ENCODE measurements at regions not wholly inside any gene's neighbourhood (a gene's known extent, or its start where the extent isn't known, plus 50 kb on each side); places are given as distances from the start of the nearest gene placed in this dataset.

DNA sequence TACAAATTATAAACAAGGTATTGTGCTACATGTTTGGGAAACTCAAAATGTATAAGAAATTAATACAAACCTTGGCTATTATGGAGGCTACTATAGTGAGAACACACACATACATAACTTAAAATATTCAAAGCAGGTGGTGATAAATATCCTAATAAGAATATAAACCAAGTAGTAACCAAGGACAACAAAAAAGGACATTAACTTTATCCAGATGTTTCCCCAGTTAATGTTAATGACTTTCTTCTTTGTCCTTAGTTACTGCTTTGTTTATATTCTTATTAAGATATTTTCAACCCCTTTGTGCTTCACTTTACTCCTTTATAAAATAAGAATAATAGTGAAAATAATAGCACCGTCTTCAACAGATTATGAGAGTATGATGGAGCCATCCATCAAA is 241.6 kb downstream of the CALCRL start:
- TF ChIP-seq, protein P1, sequence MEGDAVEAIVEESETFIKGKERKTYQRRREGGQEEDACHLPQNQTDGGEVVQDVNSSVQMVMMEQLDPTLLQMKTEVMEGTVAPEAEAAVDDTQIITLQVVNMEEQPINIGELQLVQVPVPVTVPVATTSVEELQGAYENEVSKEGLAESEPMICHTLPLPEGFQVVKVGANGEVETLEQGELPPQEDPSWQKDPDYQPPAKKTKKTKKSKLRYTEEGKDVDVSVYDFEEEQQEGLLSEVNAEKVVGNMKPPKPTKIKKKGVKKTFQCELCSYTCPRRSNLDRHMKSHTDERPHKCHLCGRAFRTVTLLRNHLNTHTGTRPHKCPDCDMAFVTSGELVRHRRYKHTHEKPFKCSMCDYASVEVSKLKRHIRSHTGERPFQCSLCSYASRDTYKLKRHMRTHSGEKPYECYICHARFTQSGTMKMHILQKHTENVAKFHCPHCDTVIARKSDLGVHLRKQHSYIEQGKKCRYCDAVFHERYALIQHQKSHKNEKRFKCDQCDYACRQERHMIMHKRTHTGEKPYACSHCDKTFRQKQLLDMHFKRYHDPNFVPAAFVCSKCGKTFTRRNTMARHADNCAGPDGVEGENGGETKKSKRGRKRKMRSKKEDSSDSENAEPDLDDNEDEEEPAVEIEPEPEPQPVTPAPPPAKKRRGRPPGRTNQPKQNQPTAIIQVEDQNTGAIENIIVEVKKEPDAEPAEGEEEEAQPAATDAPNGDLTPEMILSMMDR (IDR thresholded peaks at IDR 0.05), result no peak

DNA sequence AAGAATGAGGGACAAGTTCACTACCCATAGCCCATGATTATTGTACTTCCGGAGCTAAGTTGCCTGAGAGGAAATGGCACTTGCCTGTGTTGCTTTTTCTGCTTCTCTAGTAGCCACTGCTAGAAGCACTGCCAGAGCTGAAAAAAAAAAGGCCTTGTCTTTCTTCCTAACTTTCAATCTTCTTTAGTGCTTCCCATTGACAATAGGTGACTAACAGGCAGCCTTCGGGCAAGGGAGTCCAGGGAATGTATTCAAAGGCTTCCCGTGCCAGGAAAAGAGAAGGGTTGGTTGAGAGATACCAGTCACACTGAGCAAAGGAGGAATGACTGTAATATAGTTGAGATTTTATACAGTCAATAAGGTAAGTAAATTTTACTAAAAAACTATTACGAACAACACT is 242.0 kb downstream of the CALCRL start:
- TF ChIP-seq, protein P1 (IDR thresholded peaks at IDR 0.05), result no peak

DNA sequence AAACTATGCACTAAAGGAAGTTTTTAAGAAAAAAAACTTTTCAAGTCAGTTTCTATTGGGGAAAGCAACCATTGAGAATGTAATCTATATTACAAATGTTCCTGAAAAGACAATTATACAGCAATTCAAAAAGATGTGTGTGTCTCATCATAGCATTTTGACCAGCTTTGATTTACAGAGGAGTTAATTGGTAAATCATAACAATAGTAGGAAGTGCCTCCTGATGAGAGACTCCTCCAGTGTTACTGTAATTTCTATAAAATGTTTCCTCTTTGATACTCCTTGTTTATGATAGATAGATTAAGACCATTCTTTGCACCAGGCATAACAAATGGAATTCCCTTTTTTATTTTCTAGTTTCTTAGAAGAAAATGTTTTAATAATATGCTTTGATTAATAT is 249.9 kb downstream of the CALCRL start:
- TF ChIP-seq, protein P1 (IDR thresholded peaks at IDR 0.05), result no peak

DNA sequence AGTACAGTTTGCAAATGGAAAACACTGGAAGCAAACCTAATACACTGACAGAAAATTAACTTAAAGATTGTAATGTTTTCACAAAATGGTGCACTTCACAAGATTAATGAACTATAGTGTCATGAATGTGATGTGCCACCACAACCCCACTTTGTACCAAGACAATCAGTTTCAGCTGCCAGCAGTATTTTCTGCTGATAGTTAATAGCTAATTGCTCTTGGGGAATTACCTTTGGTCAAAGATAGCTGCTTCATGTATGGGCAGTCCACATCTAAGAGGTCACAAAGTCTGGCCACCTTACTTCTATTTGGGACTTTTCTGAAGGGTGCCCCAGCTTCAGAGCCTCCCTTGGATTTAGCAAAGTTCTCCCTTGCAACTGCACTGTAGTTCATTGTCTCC is 254.0 kb downstream of the CALCRL start:
- TF ChIP-seq, protein P1 (IDR thresholded peaks at IDR 0.05), result no peak

DNA sequence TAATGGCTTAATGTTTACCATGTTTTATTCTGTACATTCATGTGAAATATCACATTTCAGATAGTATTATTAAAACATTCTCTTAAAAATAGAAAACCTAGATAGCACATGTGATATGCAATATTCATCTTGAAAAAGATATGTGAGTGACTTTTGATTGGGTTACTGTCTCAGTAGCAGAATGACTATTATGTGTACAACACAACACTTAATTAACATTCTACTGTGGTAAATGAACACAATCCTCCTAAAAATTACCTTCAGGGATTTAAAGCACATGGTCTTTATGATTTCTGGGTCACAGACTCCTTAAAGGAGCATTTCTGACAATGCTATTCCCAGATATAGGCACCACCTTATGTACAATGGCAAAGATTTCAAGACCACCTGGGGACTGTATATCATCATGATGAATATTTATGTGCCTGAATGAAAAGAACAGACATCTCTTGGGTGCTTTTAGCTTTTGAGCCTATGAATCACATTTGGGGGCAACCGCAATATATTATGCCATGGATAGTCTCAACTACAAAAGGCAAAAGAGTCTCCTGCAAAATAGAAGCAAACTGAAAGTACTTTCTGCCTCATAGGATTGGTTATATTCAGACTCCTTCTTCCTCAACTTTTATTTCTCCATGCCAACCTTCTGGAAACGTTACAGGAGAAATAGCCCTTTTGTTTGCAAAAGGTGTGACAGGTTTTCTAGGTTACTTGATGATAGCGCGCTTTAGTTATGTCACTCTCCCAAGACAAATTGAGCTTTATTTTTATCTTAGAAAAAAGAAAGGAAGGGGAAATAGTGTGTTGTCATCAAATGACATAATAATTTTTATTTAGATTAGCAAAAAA is 259.0 kb downstream of the CALCRL start:
- TF ChIP-seq, protein P1 (IDR thresholded peaks at IDR 0.05), result no peak

DNA sequence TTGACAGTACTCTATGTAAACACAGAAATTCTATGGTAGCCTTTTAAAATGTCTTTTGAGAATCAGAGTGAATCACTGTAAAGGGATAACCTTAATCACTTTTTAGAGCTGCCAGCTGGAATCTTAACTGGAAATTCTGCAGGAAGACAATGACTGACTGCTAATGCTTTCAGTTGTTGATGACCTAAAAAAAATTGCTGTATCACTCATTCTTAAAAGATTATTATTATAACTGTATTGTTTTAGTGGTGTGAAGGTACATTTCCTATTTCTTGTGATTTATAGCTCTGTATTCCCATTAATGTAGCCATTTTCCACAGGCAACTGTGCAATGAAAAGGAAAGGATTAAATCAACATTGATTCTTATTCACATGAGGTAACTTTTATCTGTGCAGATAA is 260.5 kb downstream of the CALCRL start:
- TF ChIP-seq, protein P1 (IDR thresholded peaks at IDR 0.05), result no peak

DNA sequence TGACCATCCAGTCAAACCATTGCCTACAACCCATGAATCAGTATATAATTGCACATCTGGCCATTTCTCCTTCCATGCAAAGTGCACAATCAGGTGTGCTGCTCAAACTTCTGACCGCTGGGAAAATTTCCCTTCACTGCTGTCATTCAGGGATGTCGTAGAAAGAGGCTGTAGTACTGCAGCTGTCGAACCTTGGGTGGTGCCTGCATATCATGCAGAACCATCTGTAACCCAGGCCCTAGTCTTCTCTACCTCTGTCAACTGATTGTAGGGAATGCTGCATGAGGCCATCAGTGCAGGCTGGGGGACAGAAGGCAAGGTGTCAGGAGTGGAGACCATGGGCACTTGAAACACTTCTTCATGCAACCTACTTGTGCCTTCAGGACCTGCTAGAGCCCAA is 267.5 kb downstream of the CALCRL start:
- TF ChIP-seq, protein P1 (IDR thresholded peaks at IDR 0.05), result no peak

Data from LNCAP (cell line).